ENCODE measurements at regions not wholly inside any gene's neighbourhood (a gene's known extent, or its start where the extent isn't known, plus 50 kb on each side); places are given as distances from the start of the nearest gene placed in this dataset.

- H3K23ac ChIP-seq (ENCODE audit: low read length), result no peak overlapping the region
- DNase-seq, result no peak
Measured at GRCh38 chr10:65032867-65033769, 1511.9 kb downstream of the REEP3 start.

GRCh38 chr10:65033957-65034356 lies 1512.8 kb downstream of the REEP3 start:
- Histone ChIP-seq H3K4me3 (ENCODE audit: low read length) (no peak overlapping the region), H3K4me2 (ENCODE audit: low read length) (no peak overlapping the region), H3K18ac (ENCODE audit: low read length) (no peak overlapping the region), H3K36me3 (ENCODE audit: control insufficient read depth, insufficient read depth, low read length) (no peaks in the 10 kb centered on the region), H2BK5ac (ENCODE audit: low read length) (no peak overlapping the region), H3K79me1 (ENCODE audit: low read length) (no peaks in the 10 kb centered on the region), H3K56ac (ENCODE audit: low read length) (no peak overlapping the region), H3K4me1 (ENCODE audit: control insufficient read depth, low read depth, low read length) (no peaks in the 10 kb centered on the region), H2BK120ac (ENCODE audit: low read depth, low read length) (no peak overlapping the region), H3K4ac (ENCODE audit: low read depth, low read length) (no peak overlapping the region), H3K27ac (ENCODE audit: low read depth, low read length) (no peak overlapping the region), H3K27me3 (ENCODE audit: insufficient read depth, low read length, poor library complexity) (no peaks in the 10 kb centered on the region), H4K5ac (ENCODE audit: low read length) (no peak overlapping the region), H3K79me2 (ENCODE audit: control insufficient read depth, insufficient read depth, low read length) (no peaks in the 10 kb centered on the region), H4K8ac (ENCODE audit: low read depth, low read length) (no peak overlapping the region), H3K23ac (ENCODE audit: low read length) (no peak overlapping the region), H2BK15ac (replicated peaks; ENCODE audit: low read depth) (no peak overlapping the region), H2AK5ac (ENCODE audit: low read length) (no peak overlapping the region), H3K9ac (ENCODE audit: low read length) (no peak overlapping the region)
- no peak for DNase-seq
- WGBS (ENCODE audit: extremely low coverage, insufficient coverage, low lambda C conversion rate), result no CpG with 5 or more reads among the region's 4 CpGs

More at GRCh38 chr10:65032867-65033769, 1511.9 kb downstream of the REEP3 start:
- H3K27me3 ChIP-seq (ENCODE audit: insufficient read depth, low read length, poor library complexity), result no peaks in the 10 kb centered on the region
- no peak overlapping the region for H2BK120ac ChIP-seq (ENCODE audit: low read depth, low read length)
- H3K27ac ChIP-seq (ENCODE audit: low read depth, low read length), result no peak overlapping the region
- H3K4me1 ChIP-seq (ENCODE audit: control insufficient read depth, low read depth, low read length), result no peaks in the 10 kb centered on the region
- H3K4me2 ChIP-seq (ENCODE audit: low read length), result no peak overlapping the region
- no peak overlapping the region for H3K56ac ChIP-seq (ENCODE audit: low read length)
- WGBS (ENCODE audit: extremely low coverage, insufficient coverage, low lambda C conversion rate), result 100% methylated on average over 1 of the region's 4 CpGs
- no peak overlapping the region for H4K5ac ChIP-seq (ENCODE audit: low read length)
- H3K4me3 ChIP-seq (ENCODE audit: low read length), result no peak overlapping the region
- no peak overlapping the region for H4K8ac ChIP-seq (ENCODE audit: low read depth, low read length)
- H3K79me2 ChIP-seq (ENCODE audit: control insufficient read depth, insufficient read depth, low read length), result no peaks in the 10 kb centered on the region
- no peaks in the 10 kb centered on the region for H3K79me1 ChIP-seq (ENCODE audit: low read length)
- no peak overlapping the region for H3K18ac ChIP-seq (ENCODE audit: low read length)
- H2BK15ac ChIP-seq (replicated peaks; ENCODE audit: low read depth), result no peak overlapping the region
- no peak overlapping the region for H3K4ac ChIP-seq (ENCODE audit: low read depth, low read length)
- H2BK5ac ChIP-seq (ENCODE audit: low read length), result no peak overlapping the region
- no peak overlapping the region for H2AK5ac ChIP-seq (ENCODE audit: low read length)
- no peaks in the 10 kb centered on the region for H3K36me3 ChIP-seq (ENCODE audit: control insufficient read depth, insufficient read depth, low read length)
- no peak overlapping the region for H3K9ac ChIP-seq (ENCODE audit: low read length)

DNA sequence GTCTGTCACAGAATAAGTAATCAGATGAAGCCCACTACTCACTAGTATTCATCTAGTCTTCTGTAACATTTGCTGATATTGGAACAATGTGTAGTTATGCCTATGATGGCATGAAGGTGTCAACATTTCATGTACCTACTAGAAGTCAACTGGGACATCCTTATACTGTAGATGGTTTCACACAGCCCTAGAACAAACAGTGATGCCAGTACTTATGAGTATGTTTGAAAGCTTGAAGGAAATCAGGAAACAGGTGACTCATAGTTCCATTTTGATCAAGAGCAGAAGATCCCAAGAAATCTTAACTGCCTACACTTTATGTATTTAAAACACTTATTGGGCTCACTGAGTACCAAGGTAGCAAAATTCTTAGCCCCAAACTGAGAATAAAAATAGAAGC lies 1519.6 kb downstream of the REEP3 start:
- H3K27ac ChIP-seq (ENCODE audit: low read depth, low read length), result no peak overlapping the region
- no peak overlapping the region for H3K4me3 ChIP-seq (ENCODE audit: low read length)
- no peak overlapping the region for H3K4ac ChIP-seq (ENCODE audit: low read depth, low read length)
- no peaks in the 10 kb centered on the region for H3K36me3 ChIP-seq (ENCODE audit: control insufficient read depth, insufficient read depth, low read length)
- H2AK5ac ChIP-seq (ENCODE audit: low read length), result no peak overlapping the region
- no peak overlapping the region for H4K5ac ChIP-seq (ENCODE audit: low read length)
- H3K4me1 ChIP-seq (ENCODE audit: control insufficient read depth, low read depth, low read length), result no peaks in the 10 kb centered on the region
- DNase-seq, result no peak
- no peaks in the 10 kb centered on the region for H3K79me1 ChIP-seq (ENCODE audit: low read length)
- H3K18ac ChIP-seq (ENCODE audit: low read length), result no peak overlapping the region
- H2BK120ac ChIP-seq (ENCODE audit: low read depth, low read length), result no peak overlapping the region
- no peak overlapping the region for H2BK5ac ChIP-seq (ENCODE audit: low read length)
- H3K9ac ChIP-seq (ENCODE audit: low read length), result no peak overlapping the region
- no peak overlapping the region for H4K8ac ChIP-seq (ENCODE audit: low read depth, low read length)
- no peaks in the 10 kb centered on the region for H3K79me2 ChIP-seq (ENCODE audit: control insufficient read depth, insufficient read depth, low read length)
- H3K56ac ChIP-seq (ENCODE audit: low read length), result no peak overlapping the region
- H3K23ac ChIP-seq (ENCODE audit: low read length), result no peak overlapping the region
- H2BK15ac ChIP-seq (replicated peaks; ENCODE audit: low read depth), result no peak overlapping the region
- H3K4me2 ChIP-seq (ENCODE audit: low read length), result no peak overlapping the region
- no peaks in the 10 kb centered on the region for H3K27me3 ChIP-seq (ENCODE audit: insufficient read depth, low read length, poor library complexity)

- DNase-seq, result no peak
- no peak overlapping the region for H3K9ac ChIP-seq (ENCODE audit: low read length)
- H3K27me3 ChIP-seq (ENCODE audit: insufficient read depth, low read length, poor library complexity), result no peaks in the 10 kb centered on the region
- no peak overlapping the region for H3K56ac ChIP-seq (ENCODE audit: low read length)
- H3K4me2 ChIP-seq (ENCODE audit: low read length), result no peak overlapping the region
- H3K4me1 ChIP-seq (ENCODE audit: control insufficient read depth, low read depth, low read length), result no peaks in the 10 kb centered on the region
- no peak overlapping the region for H3K23ac ChIP-seq (ENCODE audit: low read length)
- no CpG with 5 or more reads among the region's 1 CpG for WGBS (ENCODE audit: extremely low coverage, insufficient coverage, low lambda C conversion rate)
- no peak overlapping the region for H3K18ac ChIP-seq (ENCODE audit: low read length)
- no peak overlapping the region for H3K27ac ChIP-seq (ENCODE audit: low read depth, low read length)
- H3K36me3 ChIP-seq (ENCODE audit: control insufficient read depth, insufficient read depth, low read length), result no peaks in the 10 kb centered on the region
- no peak overlapping the region for H4K5ac ChIP-seq (ENCODE audit: low read length)
- no peak overlapping the region for H3K4me3 ChIP-seq (ENCODE audit: low read length)
- H3K79me1 ChIP-seq (ENCODE audit: low read length), result no peaks in the 10 kb centered on the region
- no peak overlapping the region for H2AK5ac ChIP-seq (ENCODE audit: low read length)
- no peak overlapping the region for H4K8ac ChIP-seq (ENCODE audit: low read depth, low read length)
- no peak overlapping the region for H2BK120ac ChIP-seq (ENCODE audit: low read depth, low read length)
- no peak overlapping the region for H2BK15ac ChIP-seq (replicated peaks; ENCODE audit: low read depth)
- H3K4ac ChIP-seq (ENCODE audit: low read depth, low read length), result no peak overlapping the region
- H2BK5ac ChIP-seq (ENCODE audit: low read length), result no peak overlapping the region
- no peaks in the 10 kb centered on the region for H3K79me2 ChIP-seq (ENCODE audit: control insufficient read depth, insufficient read depth, low read length)
Measured at GRCh38 chr10:65041307-65041706, 1520.1 kb downstream of the REEP3 start.

DNA sequence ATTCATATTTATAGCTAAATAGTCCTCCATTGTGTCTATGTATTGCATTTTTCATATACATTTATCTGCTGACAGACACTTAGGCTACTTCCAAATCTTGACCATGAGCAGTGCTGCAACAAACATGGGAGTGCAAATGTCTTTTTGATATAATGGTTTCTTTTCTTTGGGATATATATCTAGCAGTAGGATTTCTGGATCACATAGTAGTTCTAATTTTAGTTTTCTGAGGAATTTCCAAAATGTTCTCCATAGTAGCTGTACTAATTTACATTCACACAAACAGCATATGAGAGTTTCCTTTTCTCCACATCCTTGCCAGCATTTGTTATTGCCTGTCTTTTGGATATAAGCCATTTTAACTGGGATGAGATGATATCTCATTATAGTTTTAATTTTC lies 1521.3 kb downstream of the REEP3 start:
- no peak overlapping the region for H3K4me2 ChIP-seq (ENCODE audit: low read length)
- no peak overlapping the region for H3K56ac ChIP-seq (ENCODE audit: low read length)
- H3K27me3 ChIP-seq (ENCODE audit: insufficient read depth, low read length, poor library complexity), result no peaks in the 10 kb centered on the region
- H2BK120ac ChIP-seq (ENCODE audit: low read depth, low read length), result no peak overlapping the region
- H4K8ac ChIP-seq (ENCODE audit: low read depth, low read length), result no peak overlapping the region
- no peaks in the 10 kb centered on the region for H3K36me3 ChIP-seq (ENCODE audit: control insufficient read depth, insufficient read depth, low read length)
- H3K27ac ChIP-seq (ENCODE audit: low read depth, low read length), result no peak overlapping the region
- H3K79me2 ChIP-seq (ENCODE audit: control insufficient read depth, insufficient read depth, low read length), result no peaks in the 10 kb centered on the region
- H2BK15ac ChIP-seq (replicated peaks; ENCODE audit: low read depth), result no peak overlapping the region
- H3K23ac ChIP-seq (ENCODE audit: low read length), result no peak overlapping the region
- H3K79me1 ChIP-seq (ENCODE audit: low read length), result no peaks in the 10 kb centered on the region
- no peak overlapping the region for H2AK5ac ChIP-seq (ENCODE audit: low read length)
- no peak overlapping the region for H3K4ac ChIP-seq (ENCODE audit: low read depth, low read length)
- H3K4me1 ChIP-seq (ENCODE audit: control insufficient read depth, low read depth, low read length), result no peaks in the 10 kb centered on the region
- no peak overlapping the region for H3K4me3 ChIP-seq (ENCODE audit: low read length)
- H3K9ac ChIP-seq (ENCODE audit: low read length), result no peak overlapping the region
- H4K5ac ChIP-seq (ENCODE audit: low read length), result no peak overlapping the region
- H2BK5ac ChIP-seq (ENCODE audit: low read length), result no peak overlapping the region
- no peak overlapping the region for H3K18ac ChIP-seq (ENCODE audit: low read length)
- no peak for DNase-seq

- Histone ChIP-seq H3K23ac (ENCODE audit: low read length) (no peak overlapping the region), H2BK5ac (ENCODE audit: low read length) (no peak overlapping the region), H4K8ac (ENCODE audit: low read depth, low read length) (no peak overlapping the region), H3K79me2 (ENCODE audit: control insufficient read depth, insufficient read depth, low read length) (no peaks in the 10 kb centered on the region), H3K4me3 (ENCODE audit: low read length) (no peak overlapping the region), H2BK15ac (replicated peaks; ENCODE audit: low read depth) (no peak overlapping the region), H3K36me3 (ENCODE audit: control insufficient read depth, insufficient read depth, low read length) (no peaks in the 10 kb centered on the region), H3K4me1 (ENCODE audit: control insufficient read depth, low read depth, low read length) (no peaks in the 10 kb centered on the region), H3K79me1 (ENCODE audit: low read length) (no peaks in the 10 kb centered on the region), H3K4me2 (ENCODE audit: low read length) (no peak overlapping the region), H3K18ac (ENCODE audit: low read length) (no peak overlapping the region), H3K27me3 (ENCODE audit: insufficient read depth, low read length, poor library complexity) (no peaks in the 10 kb centered on the region), H3K27ac (ENCODE audit: low read depth, low read length) (no peak overlapping the region), H4K5ac (ENCODE audit: low read length) (no peak overlapping the region), H3K9ac (ENCODE audit: low read length) (no peak overlapping the region), H3K4ac (ENCODE audit: low read depth, low read length) (no peak overlapping the region), H2BK120ac (ENCODE audit: low read depth, low read length) (no peak overlapping the region), H2AK5ac (ENCODE audit: low read length) (no peak overlapping the region), H3K56ac (ENCODE audit: low read length) (no peak overlapping the region)
- WGBS (ENCODE audit: extremely low coverage, insufficient coverage, low lambda C conversion rate), result no CpG with 5 or more reads among the region's 1 CpG
- no peak for DNase-seq
Measured at GRCh38 chr10:65046831-65047230, 1525.6 kb downstream of the REEP3 start.

Measured in mesendoderm (in vitro differentiated cells).